ENCODE measurements at regions not wholly inside any gene's neighbourhood (a gene's known extent, or its start where the extent isn't known, plus 50 kb on each side); places are given as distances from the start of the nearest gene placed in this dataset.

GRCh38 chr10:129078746-129079145 is 388.3 kb upstream of the MGMT start:
- Mint-ChIP-seq H3K36me3 (no peaks in the 10 kb centered on the region), H3K27ac (no peak overlapping the region), H3K27me3 (ENCODE audit: insufficient read depth, low read depth) (peaks cover 3% of the 10 kb centered on the region), H3K4me1 (no peaks in the 10 kb centered on the region), H3K9me3 (peaks cover 8% of the 10 kb centered on the region), H3K4me3 (no peak overlapping the region)
- no peaks in the 10 kb centered on the region for H3K27me3 ChIP-seq
- no peak overlapping the region for H2AFZ ChIP-seq (replicated peaks)
- no peak overlapping the region for H3K9ac ChIP-seq
- H3F3A ChIP-seq (ENCODE audit: low read depth): peaks cover 7% of the 10 kb centered on the region
- H3K4me2 ChIP-seq: no peak overlapping the region
- H3K27ac ChIP-seq: no peak overlapping the region
- TF ChIP-seq EZH2phosphoT487 (IDR thresholded peaks at IDR 0.05): no peak
- TF ChIP-seq CTCF (IDR thresholded peaks at IDR 0.05): no peak
- TF ChIP-seq EZH2 (IDR thresholded peaks at IDR 0.05): no peak
- H3K4me1 ChIP-seq: peaks cover 8% of the 10 kb centered on the region
- H3K79me2 ChIP-seq (ENCODE audit: low read depth): no peaks in the 10 kb centered on the region
- no peaks in the 10 kb centered on the region for H3K9me3 ChIP-seq (ENCODE audit: low read depth)
- H4K20me1 ChIP-seq (ENCODE audit: low read depth): no peaks in the 10 kb centered on the region
- H3K36me3 ChIP-seq: no peaks in the 10 kb centered on the region
- no peak overlapping the region for H3K4me3 ChIP-seq
- no peak for DNase-seq (ENCODE audit: low spot score)

GRCh38 chr10:129079705-129080104 is 387.3 kb upstream of the MGMT start:
- Histone ChIP-seq H3K4me2 (no peak overlapping the region), H3K79me2 (ENCODE audit: low read depth) (no peaks in the 10 kb centered on the region), H3K9me3 (ENCODE audit: low read depth) (no peaks in the 10 kb centered on the region), H4K20me1 (ENCODE audit: low read depth) (no peaks in the 10 kb centered on the region), H3K9ac (no peak overlapping the region), H3K27me3 (no peaks in the 10 kb centered on the region), H3K27ac (no peak overlapping the region), H3K4me3 (no peak overlapping the region), H3K36me3 (no peaks in the 10 kb centered on the region), H3F3A (ENCODE audit: low read depth) (peaks cover 7% of the 10 kb centered on the region), H3K4me1 (peaks cover 8% of the 10 kb centered on the region), H2AFZ (replicated peaks) (no peak overlapping the region)
- no peaks in the 10 kb centered on the region for H3K4me1 Mint-ChIP-seq
- no peaks in the 10 kb centered on the region for H3K27me3 Mint-ChIP-seq (ENCODE audit: insufficient read depth, low read depth)
- H3K9me3 Mint-ChIP-seq: peaks cover 11% of the 10 kb centered on the region
- DNase-seq (ENCODE audit: low spot score): peak; percentile 61
- no peak overlapping the region for H3K27ac Mint-ChIP-seq
- H3K4me3 Mint-ChIP-seq: no peak overlapping the region
- H3K36me3 Mint-ChIP-seq: no peaks in the 10 kb centered on the region
- TF ChIP-seq EZH2 (IDR thresholded peaks at IDR 0.05) (no peak), CTCF (IDR thresholded peaks at IDR 0.05) (no peak), EZH2phosphoT487 (IDR thresholded peaks at IDR 0.05) (no peak)

- H3K4me1 ChIP-seq: peaks cover 6% of the 10 kb centered on the region
- TF ChIP-seq EZH2 (IDR thresholded peaks at IDR 0.05) (no peak), CTCF (IDR thresholded peaks at IDR 0.05) (no peak), EZH2phosphoT487 (IDR thresholded peaks at IDR 0.05) (no peak)
- H3K27ac Mint-ChIP-seq: no peak overlapping the region
- H3K4me1 Mint-ChIP-seq: peaks cover 10% of the 10 kb centered on the region
- no peak overlapping the region for H3K9ac ChIP-seq
- H3K79me2 ChIP-seq (ENCODE audit: low read depth): no peaks in the 10 kb centered on the region
- H3K36me3 Mint-ChIP-seq: no peaks in the 10 kb centered on the region
- no peaks in the 10 kb centered on the region for H3K36me3 ChIP-seq
- H3K4me3 ChIP-seq: no peak overlapping the region
- no peaks in the 10 kb centered on the region for H3K9me3 ChIP-seq (ENCODE audit: low read depth)
- H3K4me3 Mint-ChIP-seq: no peak overlapping the region
- H3K27me3 Mint-ChIP-seq (ENCODE audit: insufficient read depth, low read depth): no peaks in the 10 kb centered on the region
- H3K27me3 ChIP-seq: no peaks in the 10 kb centered on the region
- no peak overlapping the region for H2AFZ ChIP-seq (replicated peaks)
- no peaks in the 10 kb centered on the region for H3F3A ChIP-seq (ENCODE audit: low read depth)
- H3K27ac ChIP-seq: no peak overlapping the region
- no peak for DNase-seq (ENCODE audit: low spot score)
- peaks cover 9% of the 10 kb centered on the region for H3K9me3 Mint-ChIP-seq
- H3K4me2 ChIP-seq: no peak overlapping the region
- H4K20me1 ChIP-seq (ENCODE audit: low read depth): no peaks in the 10 kb centered on the region
Observed at GRCh38 chr10:129085811-129086210, 381.2 kb upstream of the MGMT start.
